Panc1 (cell line): ENCODE measurements at regions not wholly inside any gene's neighbourhood (a gene's known extent, or its start where the extent isn't known, plus 50 kb on each side); places are given as distances from the start of the nearest gene placed in this dataset.

ENCODE experiments used
- POLR2AphosphoS5 ChIP-seq: IDR thresholded peaks from 2 replicates; pipeline ENCODE4 v1.6.1; 2012; ENCODE audit warnings: mild to moderate bottlenecking, low read depth, low read length, moderate library complexity
- SIN3A ChIP-seq: IDR thresholded peaks from 2 replicates; pipeline ENCODE4 v1.6.1; 2012; ENCODE audit warnings: low read depth, mild to moderate bottlenecking, low read length, moderate library complexity, borderline replicate concordance; ENCODE audit not compliant: insufficient read depth
- TF ChIP-seq, protein P1 (sequence below): fragments of 450-650 bp; IDR thresholded peaks from 2 replicates; pipeline ENCODE4 v1.5.1; 2017; ENCODE audit warnings: mild to moderate bottlenecking

DNA sequence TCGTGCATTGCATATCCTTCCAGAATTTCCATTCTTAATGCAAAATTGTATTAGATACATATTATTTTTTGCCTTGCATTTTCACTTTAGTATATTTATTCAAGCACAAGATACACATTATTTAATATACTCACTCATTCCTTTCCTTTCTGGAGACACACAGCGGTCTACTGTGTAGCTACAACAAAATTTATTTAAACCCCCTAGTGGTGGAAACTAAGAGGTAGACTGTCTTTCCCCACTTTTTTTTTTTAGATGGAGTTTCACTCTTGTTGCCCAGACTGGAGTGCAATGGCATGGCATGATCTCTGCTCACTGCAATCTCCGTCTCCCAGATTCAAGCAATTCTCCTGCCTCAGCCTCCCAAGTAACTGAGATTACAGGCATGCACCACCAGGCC lies 2040.3 kb upstream of the PCDH20 start:
- TF ChIP-seq POLR2AphosphoS5 = no peak
- TF ChIP-seq, protein P1, sequence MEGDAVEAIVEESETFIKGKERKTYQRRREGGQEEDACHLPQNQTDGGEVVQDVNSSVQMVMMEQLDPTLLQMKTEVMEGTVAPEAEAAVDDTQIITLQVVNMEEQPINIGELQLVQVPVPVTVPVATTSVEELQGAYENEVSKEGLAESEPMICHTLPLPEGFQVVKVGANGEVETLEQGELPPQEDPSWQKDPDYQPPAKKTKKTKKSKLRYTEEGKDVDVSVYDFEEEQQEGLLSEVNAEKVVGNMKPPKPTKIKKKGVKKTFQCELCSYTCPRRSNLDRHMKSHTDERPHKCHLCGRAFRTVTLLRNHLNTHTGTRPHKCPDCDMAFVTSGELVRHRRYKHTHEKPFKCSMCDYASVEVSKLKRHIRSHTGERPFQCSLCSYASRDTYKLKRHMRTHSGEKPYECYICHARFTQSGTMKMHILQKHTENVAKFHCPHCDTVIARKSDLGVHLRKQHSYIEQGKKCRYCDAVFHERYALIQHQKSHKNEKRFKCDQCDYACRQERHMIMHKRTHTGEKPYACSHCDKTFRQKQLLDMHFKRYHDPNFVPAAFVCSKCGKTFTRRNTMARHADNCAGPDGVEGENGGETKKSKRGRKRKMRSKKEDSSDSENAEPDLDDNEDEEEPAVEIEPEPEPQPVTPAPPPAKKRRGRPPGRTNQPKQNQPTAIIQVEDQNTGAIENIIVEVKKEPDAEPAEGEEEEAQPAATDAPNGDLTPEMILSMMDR = peak; percentile 21; the same call in 1 of the 2 replicates
- no peak for TF ChIP-seq SIN3A
